Activated CD4-positive, CD25-positive, alpha-beta regulatory T cell treated with anti-CD3 and anti-CD28 coated beads, Interleukin-2, amount 50 U/mL, for 24 hours (primary cell): ENCODE measurements at regions not wholly inside any gene's neighbourhood (a gene's known extent, or its start where the extent isn't known, plus 50 kb on each side); places are given as distances from the start of the nearest gene placed in this dataset.

Experiments
- ATAC-seq, 2 donors: fragments of 150-1000 bp; cut with Tn5 transposase; one replicate each; pipeline ENCODE4 v1.10.0; 2021; ENCODE audit warnings: mild to moderate bottlenecking in 1 of 2, moderate library complexity in 1 of 2

DNA sequence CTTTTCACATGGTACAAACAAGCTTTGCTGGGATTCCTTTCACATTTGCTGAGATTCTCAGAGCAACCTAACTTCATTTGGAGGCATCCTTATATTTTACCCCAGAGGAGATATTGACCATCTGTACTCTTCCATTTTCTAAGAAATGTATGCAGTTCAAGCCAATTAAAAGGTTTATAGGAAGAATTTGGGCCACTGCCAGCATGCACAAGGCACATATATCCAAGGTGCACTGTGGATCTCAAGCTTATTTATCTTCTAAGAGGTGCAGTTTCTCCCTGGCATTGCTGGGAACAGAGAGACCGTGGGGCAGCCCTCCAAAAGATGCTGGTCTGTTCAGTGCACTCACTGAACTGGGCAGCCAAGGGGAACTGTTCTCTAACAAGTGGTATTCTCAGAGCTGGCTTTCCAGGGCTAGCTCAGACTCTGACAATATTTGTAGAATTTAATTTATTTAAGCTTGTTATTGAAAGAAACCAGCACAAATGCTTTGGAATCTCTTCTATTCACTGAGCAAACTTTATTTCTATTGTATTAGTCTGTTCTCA is 213.3 kb downstream of the TENT4A start:
- no peak for ATAC-seq

DNA sequence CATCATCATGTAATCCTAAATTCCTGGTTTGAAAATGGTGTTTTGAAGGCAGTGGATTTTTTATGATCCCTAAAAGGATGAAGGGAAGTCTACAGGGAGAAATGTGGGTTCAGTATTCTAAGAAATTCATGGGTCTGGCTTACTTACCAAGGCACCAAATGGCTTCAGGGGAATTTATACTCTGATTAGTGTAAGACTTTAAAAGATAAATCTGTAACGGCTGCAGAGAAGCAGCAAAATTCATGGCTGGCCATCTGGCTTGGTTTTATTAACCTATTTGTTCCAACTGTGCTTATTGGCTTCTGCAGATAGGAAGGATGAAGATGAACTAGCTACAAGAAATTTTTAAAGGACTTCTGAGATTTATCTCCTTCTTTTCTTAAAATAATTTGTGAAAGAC is 222.8 kb downstream of the TENT4A start:
- no peak for ATAC-seq

DNA sequence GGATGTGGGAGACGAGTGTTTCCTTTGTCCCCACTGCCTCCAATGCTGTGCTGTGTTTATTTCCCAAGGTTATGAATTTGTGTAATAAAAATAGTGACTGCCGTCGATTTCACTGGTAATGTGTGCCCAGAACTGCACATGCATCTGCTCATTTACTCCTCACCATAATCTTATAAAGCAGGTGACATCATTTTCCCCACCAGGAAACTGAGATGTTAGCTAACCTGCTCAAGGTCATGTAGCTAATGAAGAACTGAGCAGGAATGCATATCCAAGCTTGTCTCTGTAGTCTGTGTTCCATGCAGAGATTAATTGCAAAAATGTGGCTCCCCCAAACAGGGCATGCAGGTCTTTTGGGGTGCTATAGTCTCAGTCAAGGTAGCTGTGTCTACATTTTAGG is 224.4 kb downstream of the TENT4A start:
- ATAC-seq: no peak

DNA sequence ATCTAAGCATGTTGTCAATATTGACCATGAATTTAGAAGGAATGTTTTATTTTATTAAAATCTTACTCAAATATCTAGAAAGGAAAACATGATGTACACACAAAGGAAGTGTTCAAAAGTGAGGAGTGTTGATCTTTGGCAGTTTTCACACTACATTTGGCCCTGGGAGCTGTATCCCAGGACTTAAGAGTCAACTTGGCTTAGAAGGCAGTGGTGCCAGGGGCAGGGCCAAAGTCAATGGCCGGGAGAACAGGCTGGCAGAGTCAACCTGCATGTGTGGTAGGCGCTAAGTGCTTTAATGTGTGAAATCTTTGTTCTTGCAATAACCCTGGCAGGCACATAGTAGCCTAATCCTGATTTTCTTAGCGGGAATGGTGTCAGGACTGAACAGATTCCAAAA is 228.4 kb downstream of the TENT4A start:
- no peak for ATAC-seq

DNA sequence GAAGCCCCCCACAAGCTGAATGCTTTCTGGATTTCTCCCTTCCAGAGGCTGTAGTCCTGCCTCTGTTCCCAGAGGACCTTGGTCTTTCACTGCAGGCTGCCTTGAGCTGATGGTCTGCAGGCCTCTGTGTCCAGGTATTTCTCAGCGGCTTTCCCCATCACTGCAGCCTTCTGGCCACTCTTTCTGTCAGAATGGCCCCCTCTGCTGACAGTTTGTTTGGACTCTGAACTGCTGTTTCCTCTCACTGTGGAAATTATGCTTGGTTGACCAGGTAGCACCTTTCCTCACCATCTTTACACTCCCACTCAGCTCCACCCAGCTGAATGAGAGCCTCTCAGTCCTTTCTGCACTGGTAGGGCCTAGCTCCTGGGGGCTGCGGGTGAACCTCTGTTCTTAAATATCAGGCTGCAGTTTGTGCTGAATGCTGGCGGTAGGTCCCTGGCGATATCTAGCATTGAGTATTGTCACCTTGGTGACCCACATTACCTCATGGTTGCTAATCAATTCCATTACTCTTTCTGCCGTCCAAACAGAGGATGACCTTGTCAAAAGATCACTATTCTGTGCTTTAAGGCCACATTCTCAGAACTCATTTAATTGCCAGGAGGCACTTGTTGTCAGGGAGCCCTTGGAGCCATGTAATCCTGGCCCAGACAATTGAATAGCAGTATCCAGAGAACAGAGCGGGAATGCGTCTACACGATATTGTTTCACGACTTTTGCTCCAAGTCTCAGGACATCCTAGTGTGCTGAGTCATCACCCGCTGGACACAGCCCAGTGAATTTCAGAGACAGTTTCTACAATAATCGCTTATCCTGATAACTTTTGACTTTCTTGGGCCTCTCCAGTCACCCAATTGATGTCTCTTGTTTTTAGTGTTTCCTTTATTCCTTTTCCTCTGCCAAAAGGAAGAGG is 230.2 kb downstream of the TENT4A start:
- no peak for ATAC-seq

DNA sequence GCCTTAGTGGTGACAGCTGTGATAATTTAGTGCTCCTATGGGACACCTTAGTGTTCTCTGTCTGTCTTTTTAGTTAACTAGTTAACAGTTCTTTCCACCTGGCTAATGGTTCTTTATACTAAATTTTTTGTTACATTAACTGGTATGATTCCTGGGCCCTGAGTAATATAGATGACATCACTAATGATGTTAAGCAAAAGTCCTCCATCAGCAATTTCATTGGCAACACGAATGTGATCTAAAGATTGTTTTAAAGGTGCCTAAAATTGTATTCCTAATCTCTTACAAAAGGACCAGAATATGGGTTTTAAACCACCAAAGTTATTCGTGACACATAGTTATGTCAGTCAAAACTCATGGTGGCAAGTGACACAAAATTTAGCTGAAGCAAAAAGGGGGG is 235.3 kb downstream of the TENT4A start:
- no peak for ATAC-seq

DNA sequence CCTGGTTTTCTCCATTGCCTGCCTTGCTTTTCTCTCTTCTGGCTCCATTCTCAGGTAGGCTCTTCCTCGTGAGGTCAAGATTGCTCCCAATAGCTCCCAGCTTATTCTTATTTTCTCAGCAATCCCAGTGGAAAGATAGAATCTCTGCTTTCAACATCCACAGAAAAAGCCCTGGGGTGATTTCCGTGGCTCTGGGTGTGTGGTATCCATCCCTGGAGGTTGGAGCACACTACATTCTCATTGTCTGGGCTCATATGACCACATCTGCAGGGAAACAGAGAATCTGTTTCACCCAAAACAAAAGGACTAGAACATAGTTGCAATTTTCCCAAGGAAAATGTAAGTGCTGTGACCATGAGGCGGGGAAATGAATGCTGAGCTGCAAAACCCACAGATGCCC is 236.0 kb downstream of the TENT4A start:
- ATAC-seq: no peak

DNA sequence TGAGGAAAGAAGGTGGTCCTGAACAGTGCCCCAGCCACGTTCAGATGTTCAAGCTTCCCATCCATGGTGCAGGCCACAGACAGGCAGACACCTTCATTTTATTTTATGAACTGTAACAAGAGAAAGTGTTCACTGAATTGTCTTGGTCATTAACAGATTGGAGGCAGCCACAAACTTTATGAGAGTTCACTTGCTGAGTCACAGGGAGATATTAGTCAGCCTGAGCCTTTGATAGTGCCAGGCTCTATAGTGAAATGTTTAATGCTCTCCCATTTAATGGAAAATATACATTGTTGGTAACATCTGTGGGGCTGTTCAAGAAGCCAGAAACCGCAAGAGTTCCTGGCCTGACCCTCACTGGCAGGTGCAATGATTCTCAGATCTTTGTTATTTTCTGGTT is 237.0 kb downstream of the TENT4A start:
- ATAC-seq: peak in 1 of 2 donors; percentile 38

DNA sequence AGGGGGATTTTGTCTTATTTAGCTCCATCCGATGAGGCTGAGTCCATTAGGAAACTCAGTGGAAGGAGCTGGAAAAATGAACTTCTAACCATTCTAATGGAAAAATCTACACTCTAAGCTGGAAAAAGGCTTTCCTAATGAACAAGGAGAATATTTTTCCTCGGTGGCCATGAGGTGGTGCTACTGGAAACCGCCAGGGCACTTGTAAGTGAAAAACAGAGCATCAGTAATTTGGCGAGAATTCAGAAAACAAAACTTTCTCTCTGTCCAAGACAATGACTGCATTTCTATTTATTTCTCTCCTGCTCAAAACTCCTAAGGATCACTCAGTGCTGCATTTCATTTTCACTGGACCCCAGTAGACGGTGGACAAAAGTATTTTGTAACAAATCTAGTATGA is 237.6 kb downstream of the TENT4A start:
- ATAC-seq: no peak

DNA sequence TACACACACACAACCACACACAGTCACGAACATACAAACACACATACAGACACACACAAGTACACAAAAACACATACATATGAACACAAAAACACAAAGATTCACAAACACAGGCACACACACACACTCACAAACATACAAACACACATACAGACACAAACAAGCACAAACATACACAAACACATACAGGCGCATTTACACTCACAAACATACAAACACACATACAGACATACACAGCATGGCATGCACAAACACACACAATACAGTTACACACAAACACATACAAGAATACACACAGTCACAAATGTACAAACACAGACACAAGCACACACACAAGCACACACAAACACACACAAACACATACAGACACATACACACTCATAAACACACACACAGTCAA is 247.9 kb downstream of the TENT4A start:
- ATAC-seq: no peak

DNA sequence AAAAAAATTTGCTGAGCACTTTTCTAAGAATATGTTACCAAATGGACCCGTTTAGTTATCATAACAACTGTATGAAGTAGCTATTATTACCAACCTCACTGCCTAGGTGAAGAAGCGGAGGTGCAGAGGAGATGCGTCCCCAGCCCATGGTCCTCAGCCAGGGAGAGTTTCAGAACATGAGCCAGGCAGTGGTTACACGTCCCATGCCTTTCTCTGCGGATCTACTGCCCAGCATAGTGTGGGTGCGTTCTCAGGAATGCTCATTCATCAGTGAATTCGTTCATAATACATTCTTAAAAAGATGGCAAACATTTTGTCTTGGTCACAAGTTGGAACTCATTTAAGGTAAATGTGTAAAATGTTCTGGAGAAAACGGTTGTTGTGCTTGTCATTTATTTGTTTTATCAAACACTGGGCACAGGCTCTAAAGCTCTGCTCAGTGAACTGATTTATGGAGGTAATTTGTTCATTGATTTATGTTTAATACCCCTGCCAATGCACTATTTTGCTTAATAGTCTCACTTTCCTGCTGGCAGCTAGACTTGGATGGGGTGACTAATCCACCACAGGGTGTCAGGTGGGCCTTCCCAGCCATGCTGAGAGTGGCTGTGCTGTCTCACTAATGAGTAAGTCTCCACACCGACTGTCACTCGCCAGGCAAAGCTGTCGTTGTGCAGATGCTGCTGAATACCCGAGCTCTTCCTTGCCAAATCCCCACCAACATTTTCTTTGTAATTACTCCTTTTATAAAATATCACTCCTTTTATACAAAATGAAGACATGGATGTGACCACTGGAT is 248.8 kb downstream of the TENT4A start:
- ATAC-seq: no peak

DNA sequence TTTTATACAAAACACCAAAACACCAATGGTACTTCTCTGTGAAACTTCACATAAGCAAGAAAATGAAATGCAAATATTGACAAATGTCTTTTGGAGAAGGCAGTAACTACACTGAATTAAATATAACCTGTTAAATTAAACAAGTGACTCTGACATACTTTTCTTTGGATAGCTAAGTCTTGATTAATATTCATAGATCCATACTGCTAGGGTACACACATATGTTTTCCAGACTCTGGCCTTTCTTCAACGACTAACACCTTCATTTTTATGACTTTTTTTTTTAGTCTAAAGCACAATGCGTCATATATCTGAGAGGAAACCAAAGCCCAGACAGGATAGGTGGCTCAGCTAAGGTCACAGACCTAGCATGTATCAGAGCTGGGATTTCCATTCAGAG is 263.7 kb downstream of the TENT4A start:
- ATAC-seq: no peak

DNA sequence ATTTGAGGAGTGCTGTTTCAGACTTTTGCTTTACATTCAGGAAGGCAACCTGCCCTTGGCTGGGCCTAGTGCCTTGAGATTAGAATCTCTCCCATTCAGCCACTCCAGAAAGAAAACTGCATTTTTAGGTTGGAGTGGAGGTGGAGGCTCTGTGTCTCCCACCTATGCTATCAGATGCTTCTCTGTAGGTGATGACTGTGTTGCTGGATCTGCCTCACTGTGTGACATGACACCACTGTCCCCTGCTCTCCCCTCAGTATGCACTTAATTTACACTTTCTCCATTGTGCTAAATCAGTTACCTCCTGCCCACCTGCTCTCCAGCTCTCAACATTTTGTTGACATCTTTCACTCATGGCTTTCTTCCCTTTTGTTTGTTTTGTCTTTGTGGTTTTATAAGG is 265.8 kb downstream of the TENT4A start:
- ATAC-seq: no peak

DNA sequence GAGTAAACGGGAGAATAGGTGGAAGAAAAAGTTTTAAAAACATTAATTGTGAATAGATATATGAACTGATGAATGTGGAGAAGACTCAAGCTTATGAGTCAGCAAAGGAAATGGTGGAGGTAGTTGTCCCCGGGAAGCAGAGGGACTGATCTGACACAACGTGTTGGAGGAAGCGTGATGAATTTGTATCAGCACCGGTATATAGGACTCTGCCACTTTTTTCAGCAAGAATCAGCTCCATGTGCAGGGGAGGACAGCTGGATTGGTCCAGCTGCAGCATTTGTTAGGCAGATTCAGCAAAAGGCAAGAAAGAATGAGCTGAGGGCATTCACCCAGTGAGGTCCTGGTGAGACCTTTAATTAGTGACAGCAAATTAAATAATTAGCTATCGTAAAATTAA is 276.0 kb downstream of the TENT4A start:
- ATAC-seq: no peak

DNA sequence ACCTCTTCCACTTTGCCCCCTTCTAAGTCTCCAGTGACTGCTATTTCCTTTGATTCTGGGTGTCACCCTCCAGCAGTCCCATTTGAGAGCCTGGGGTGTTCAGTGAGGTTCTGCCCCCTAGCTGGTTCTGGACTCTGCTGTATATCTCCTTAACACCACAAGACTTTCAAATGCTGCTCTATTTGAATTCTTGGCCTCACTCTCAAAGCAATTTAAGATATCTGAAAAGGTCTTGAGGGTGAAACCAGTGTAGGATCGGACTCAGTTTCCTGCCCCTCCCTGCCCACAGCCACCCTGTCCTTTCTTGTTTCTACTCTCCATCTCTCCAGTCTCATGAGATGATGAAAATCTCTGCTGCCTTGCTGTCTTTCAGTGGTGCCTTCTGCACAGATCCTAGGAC is 280.9 kb downstream of the TENT4A start:
- ATAC-seq: no peak

DNA sequence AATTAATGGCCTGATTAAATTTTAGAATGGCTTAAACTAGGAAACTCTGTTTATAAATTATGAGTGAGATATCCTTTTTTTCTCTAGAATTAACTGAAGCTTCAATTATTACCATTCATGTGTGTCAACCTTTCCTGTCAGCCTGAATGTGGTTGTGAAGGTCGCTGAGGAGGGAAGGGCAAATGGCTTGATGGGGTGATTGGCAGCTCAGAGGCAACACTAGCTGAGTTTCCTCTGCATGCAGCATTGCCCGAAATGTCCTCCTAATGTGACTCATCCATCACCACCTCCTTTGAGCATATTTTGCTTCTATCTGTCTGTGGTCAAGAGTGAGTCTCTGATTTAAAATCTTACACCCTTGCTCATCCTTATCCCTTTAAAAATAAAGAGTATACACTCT is 281.9 kb downstream of the TENT4A start:
- no peak for ATAC-seq

DNA sequence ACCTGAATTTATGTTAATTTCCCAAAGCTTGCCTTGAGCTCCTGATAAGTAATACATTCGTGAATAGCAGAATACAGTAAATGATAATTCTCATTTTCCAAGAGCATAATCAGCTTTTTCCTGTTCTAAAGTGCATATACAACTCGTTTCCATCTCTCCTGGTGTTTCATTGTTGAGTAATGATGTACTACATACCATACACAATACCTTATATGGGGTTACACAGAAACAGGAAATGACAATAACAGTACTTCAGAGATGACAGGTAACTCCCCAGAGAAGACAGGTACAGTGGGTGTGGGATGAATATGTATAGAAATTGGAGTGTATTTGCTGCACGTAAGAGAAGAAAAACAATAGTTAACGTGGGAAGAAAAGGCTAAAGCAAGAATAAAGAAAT is 287.1 kb downstream of the TENT4A start:
- no peak for ATAC-seq

DNA sequence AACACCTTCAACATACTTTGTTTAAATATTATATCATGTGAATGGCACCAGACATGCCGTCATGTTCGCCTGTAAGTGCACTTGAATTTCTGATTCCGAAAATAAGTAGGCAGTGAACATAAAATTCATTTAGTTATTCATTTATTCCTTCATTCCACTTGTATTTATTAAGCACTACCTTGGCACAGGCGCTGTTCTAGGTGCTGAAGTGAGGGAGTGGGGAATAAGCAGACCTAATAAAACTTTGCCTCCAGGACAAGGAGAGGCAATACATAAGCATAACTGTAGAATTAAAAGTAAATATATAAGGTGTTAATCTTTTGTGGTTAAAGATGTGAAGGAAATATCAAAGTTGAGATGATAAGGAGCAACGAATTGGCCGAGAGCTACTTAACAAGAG is 297.4 kb downstream of the TENT4A start:
- ATAC-seq: no peak

DNA sequence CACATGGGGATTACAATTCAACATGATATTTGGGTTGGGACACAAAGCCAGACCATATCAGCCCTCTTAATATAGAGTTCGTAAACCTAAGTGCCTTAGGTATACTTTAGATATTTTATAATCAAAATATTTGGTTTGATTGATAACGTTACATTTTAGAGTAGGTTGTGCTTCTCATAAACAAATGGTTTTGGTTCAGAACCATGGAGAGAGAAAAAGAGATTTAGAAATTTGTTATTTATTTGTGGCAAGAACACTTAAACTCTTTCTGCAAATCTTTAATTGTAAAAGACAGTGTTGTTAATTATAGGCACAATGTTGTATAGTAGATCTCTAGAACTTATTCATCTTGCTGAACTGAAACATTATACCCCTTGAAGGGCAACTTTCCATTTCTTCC is 298.8 kb downstream of the TENT4A start:
- ATAC-seq: no peak

DNA sequence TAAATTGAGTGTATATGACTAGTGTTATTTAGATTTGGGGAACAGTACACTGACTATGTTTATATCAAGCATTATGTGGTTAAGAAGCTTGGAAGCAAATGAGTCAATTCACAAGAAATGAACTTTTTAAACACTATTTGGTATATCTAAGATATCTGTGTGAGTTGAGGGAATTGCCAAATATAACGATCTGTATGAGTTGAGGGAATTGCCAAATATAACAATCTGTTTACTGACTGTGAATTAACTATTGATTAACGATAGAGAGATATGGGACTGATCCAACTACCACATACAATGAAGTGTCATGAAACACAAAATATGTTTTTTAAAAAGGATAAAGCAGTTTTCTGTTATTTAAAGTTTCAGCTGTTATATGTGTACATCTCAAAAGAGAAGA is 301.4 kb downstream of the TENT4A start:
- ATAC-seq: no peak

DNA sequence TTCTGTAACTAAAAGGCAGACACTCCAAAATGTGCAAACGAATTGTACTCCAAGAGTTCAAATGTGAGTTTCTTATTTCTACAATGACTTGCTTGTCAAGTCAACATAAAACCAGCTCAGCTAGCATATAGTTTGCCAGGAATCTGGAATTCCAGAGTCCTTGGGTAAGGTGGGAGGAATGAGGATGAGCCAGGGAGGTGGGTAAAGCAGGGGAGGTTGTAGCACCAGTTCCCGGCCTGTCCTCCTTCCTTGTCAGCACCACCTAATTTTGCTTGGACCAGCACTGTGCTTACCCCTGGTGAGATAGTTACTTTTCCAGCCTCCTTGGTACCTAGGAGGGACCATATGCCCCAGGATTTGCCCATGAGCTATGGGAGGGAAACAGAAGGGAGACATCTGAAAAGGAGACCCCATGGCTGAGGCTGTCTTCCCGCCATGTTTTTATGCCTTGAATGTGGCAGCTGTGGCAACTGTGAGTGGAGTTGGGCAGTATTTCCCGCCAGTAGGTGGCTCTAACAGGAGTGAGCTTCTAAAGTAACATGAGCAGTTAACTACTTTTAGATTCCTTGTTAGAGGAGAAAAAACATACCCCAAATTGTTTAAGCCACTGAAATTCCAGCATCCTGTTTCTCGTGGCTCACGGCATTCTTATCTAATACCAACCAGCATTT is 302.5 kb downstream of the TENT4A start:
- no peak for ATAC-seq

DNA sequence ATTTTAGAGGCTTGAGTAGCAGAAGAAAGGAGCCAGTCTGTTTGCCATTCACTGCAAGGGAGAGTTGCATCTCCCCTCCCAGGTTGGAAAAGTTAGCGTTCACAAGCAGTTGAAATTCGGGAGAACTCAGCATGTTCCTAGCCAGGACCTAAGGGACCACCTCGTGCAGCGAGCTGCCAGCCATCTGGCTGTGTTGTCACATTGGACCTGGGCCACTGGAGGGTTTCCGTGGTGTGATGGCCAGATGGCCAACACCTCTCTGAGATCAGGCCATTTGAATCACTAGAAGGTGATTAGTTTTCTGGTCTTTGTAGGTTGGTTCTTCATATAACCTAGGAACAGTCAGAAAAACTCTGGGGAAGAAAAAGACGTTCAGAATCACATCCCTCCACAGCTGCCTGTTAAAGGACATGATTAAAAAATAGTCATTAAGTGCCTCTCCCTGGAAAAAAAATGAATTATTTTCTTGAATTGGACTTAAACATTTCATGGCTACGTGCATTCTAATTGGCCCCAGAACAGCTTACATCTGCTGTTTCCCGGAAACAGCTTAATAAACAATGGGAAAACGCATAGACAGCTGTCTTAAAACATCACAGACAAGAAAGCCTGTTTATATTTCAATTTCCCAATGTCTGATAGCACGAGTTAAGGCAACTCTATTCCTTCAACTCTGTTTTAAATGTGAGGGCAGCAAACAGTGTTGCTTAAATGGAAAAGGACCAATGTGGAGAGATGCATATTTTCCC is 303.9 kb downstream of the TENT4A start:
- ATAC-seq: no peak

DNA sequence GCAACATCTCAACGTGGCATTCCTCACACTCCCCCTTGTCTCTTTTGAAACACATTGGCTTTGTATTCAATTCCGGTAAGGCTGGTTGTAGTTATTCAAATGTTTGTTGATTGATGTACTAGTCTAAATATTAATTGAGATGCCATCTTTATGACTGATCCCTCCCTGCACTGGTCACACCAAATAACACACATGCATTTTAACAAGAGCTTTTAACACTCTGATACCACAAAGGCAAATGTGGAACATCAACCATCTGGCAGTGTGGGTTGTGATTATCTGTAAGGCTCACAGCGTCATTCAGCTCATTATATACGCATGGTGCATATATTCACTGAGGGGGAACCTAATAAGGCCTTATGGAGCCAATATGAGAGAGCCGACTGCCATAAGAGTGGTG is 305.0 kb downstream of the TENT4A start:
- no peak for ATAC-seq
